Prostate gland (tissue), 2 donors: ENCODE measurements at regions not wholly inside any gene's neighbourhood (a gene's known extent, or its start where the extent isn't known, plus 50 kb on each side); places are given as distances from the start of the nearest gene placed in this dataset.

Experiments
- CTCF ChIP-seq, 4 experiments: fragments of 200-600 bp in 2 of 4; fragments of 450-650 bp in 2 of 4; sonication (generic) in 2 of 4; IDR thresholded peaks; 1 replicate in 3 of 4; 2 replicates in 1 of 4; pipeline ENCODE4 v1.5.1; 2016 to 2019; ENCODE audit warnings: antibody characterized with exemption in 4 of 4, mild to moderate bottlenecking in 2 of 4, moderate library complexity in 2 of 4
- POLR2A ChIP-seq: fragments of 450-650 bp; IDR thresholded peaks from one replicate; pipeline ENCODE4 v1.6.1; 2016; ENCODE audit warnings: antibody characterized with exemption, mild to moderate bottlenecking
- POLR2AphosphoS5 ChIP-seq: sonication (generic); formaldehyde crosslinking; IDR thresholded peaks from one replicate; pipeline ENCODE4 v1.6.1; 2017; ENCODE audit warnings: antibody characterized with exemption

DNA sequence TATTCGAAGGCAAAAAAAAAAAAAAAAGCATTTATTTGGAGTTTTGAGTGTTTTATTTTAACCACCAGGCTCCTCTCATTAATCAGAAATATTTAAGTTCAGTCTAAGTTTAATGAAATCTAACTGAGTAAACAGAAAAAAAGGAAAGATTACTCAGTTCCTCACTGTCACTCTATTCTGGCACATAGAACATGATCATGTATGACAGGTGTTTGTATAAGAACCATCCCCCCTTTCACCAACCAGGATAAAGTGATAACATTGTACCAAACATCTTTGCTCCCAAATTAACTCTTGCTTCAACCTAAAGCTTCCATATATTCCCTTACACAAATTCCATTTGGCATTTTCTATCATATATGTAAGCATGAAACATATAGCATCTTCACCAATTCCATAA is 176.2 kb upstream of the HSF2 start:
- TF ChIP-seq CTCF (IDR thresholded peaks at IDR 0.05) (no peak), POLR2AphosphoS5 (no peak), POLR2A (no peak)
